ENCODE measurements at regions not wholly inside any gene's neighbourhood (a gene's known extent, or its start where the extent isn't known, plus 50 kb on each side); places are given as distances from the start of the nearest gene placed in this dataset.

GRCh38 chr1:218640173-218640572, 295.0 kb downstream of the TGFB2 start:
- DNase-seq (ENCODE audit: low read depth in 2 of 2): no peak

GRCh38 chr1:218642033-218642948, 297.2 kb downstream of the TGFB2 start:
- DNase-seq (ENCODE audit: low read depth in 2 of 2): peak in 1 of 2 experiments; percentile 28

GRCh38 chr1:218643281-218643680, 298.1 kb downstream of the TGFB2 start:
- no peak for DNase-seq (ENCODE audit: low read depth in 2 of 2)

- no peak for DNase-seq (ENCODE audit: low read depth in 2 of 2)
Measured at GRCh38 chr1:218643926-218644325, 298.8 kb downstream of the TGFB2 start.

GRCh38 chr1:218646288-218646687, 301.2 kb downstream of the TGFB2 start:
- no peak for DNase-seq (ENCODE audit: low read depth in 2 of 2)

GRCh38 chr1:218656301-218657037, 311.3 kb downstream of the TGFB2 start:
- no peak for DNase-seq (ENCODE audit: low read depth in 2 of 2)

GRCh38 chr1:218658269-218658668, 313.1 kb downstream of the TGFB2 start:
- DNase-seq (ENCODE audit: low read depth in 2 of 2): no peak

GRCh38 chr1:218658899-218659298, 313.8 kb downstream of the TGFB2 start:
- no peak for DNase-seq (ENCODE audit: low read depth in 2 of 2)

GRCh38 chr1:218659911-218660677, 315.0 kb downstream of the TGFB2 start:
- DNase-seq (ENCODE audit: low read depth in 2 of 2): peak in 1 of 2 experiments; percentile 30

GRCh38 chr1:218660678-218661053, 315.5 kb downstream of the TGFB2 start:
- DNase-seq (ENCODE audit: low read depth in 2 of 2): peak; percentile 83 to 84

GRCh38 chr1:218661411-218661810, 316.3 kb downstream of the TGFB2 start:
- DNase-seq (ENCODE audit: low read depth in 2 of 2): no peak

GRCh38 chr1:218664385-218665170, 319.4 kb downstream of the TGFB2 start:
- no peak for DNase-seq (ENCODE audit: low read depth in 2 of 2)

GRCh38 chr1:218665221-218665620, 320.1 kb downstream of the TGFB2 start:
- DNase-seq (ENCODE audit: low read depth in 2 of 2): no peak

GRCh38 chr1:218666263-218666662, 321.1 kb downstream of the TGFB2 start:
- DNase-seq (ENCODE audit: low read depth in 2 of 2): no peak

GRCh38 chr1:218667781-218668516, 322.8 kb downstream of the TGFB2 start:
- DNase-seq (ENCODE audit: low read depth in 2 of 2): no peak

GRCh38 chr1:218669431-218669830, 324.3 kb downstream of the TGFB2 start:
- DNase-seq (ENCODE audit: low read depth in 2 of 2): no peak

GRCh38 chr1:218670875-218671274, 325.7 kb downstream of the TGFB2 start:
- DNase-seq (ENCODE audit: low read depth in 2 of 2): no peak

GRCh38 chr1:218671573-218671972, 326.4 kb downstream of the TGFB2 start:
- DNase-seq (ENCODE audit: low read depth in 2 of 2): no peak

GRCh38 chr1:218673170-218673569, 328.0 kb downstream of the TGFB2 start:
- DNase-seq (ENCODE audit: low read depth in 2 of 2): no peak

- DNase-seq (ENCODE audit: low read depth in 2 of 2): peak; percentile 75 to 77
Measured at GRCh38 chr1:218674280-218674773, 329.2 kb downstream of the TGFB2 start.
